GM21367 (cell line): ENCODE measurements at regions not wholly inside any gene's neighbourhood (a gene's known extent, or its start where the extent isn't known, plus 50 kb on each side); places are given as distances from the start of the nearest gene placed in this dataset.
"Not testable (repeated sequence)": the region's sequence is repeated elsewhere in the genome, so short reads cannot be mapped to it uniquely, and the experiment has no call there.

ENCODE experiments used
- ATAC-seq: cut with Tn5 transposase; IDR thresholded peaks from one replicate; pipeline ENCODE4 v1.9.1; 2021; ENCODE audit not compliant: unreplicated experiment

DNA sequence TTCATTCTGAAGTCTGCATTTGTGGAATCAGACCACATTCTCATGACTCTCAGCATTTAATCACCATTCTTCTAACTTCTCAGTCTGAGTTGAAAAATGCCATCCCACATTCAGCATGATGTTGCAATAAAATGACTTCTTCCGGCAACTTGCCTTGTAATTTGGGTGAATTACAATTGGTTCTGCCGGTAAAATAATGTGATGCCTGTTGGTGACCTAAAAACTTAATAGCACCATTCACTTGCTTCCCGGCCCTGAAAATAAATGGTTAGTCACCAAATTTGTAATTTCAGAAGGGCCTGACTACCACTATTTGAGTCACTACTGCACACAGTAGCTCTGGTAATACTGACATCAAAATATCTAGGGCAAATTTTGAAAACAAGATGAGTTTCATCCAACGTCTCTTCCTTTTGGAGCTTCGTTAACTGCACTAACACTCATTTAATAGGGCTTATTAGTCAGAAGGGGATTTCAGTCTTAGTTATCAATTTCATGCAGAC lies 637.1 kb upstream of the CHAC2 start:
- no peak for ATAC-seq

DNA sequence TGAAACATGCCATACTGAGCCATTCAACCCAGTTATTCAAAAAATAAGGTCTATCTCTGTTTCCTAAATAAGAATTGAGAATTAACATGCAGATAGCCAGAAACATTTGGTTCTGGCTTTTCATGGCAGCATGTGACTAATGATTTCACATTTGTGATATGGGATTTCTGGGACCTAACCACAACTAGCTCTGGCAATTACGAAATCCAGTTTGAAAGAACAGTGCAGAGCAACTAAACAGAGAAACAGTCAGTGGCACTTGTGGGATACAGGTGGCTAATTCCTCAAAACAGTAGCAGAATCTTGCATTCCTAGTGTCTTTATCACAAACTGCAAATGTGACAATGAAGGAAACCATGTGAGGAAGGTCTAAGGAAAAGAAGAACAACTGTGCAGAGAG lies 637.8 kb upstream of the CHAC2 start:
- ATAC-seq = no peak

DNA sequence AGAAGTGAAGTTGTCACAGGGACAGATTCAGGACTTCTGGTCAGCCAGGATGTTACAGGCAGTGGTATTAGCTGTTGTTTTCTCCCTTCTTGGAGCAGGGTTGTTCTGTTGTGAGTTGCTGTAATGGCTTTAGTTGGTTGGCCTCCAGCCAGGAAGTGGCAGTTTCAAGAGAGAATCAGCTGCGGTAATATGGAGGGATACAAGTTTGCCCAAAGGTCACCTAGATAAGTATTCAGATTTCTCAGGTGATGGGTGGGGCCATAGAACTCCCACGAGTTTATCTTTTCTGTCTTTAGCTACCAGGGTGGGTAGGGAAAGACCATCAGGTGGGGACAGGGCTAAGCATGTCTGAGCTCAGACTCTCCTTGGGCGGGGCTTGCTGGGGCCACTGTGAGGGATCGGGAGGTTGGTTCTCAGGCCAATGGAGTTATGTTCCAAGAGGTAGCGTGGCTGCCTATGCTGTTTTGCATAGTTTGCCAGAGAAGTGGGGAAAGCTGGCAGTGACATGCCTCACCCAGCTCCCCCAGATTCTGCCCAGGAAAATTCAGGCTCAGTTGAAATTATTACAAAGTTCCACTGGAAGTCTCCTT lies 640.4 kb upstream of the CHAC2 start:
- no peak for ATAC-seq

DNA sequence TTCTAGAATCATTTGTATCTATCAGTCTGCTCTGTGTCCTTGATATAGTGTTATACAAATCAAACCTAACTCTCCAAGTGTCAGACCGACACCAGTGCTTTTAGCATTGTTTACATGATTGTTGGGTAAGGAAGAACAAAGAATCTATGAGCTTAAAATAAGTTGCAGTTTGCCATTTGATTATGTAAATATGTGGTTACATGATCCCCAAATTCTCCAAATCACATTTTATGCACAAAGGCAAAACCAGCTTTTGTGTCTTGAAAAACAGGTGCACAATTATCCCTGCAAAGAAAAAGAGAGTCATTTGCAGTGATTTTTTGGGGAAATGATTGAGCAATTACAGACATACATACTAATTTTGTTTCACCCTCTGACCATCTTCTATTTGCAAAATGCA lies 652.6 kb upstream of the CHAC2 start:
- no peak for ATAC-seq

DNA sequence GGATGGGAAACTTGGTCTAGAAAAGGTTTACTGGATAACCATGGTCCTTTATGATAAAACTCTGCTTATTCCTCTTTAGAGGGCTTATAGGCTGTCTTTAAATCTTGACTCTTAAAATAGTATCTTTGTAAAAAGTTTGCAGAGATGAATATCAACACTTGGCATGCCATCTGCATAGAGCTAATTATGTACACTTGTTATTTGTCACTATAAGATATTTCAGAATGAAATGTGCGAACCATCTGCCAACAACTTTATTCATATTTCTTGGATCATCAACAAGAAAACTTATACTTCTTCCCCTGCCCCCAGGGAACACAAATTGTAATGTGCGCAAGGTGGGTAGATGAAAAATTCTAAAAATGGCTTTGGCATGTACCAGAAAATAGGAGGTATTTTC lies 653.0 kb upstream of the CHAC2 start:
- ATAC-seq = no peak

DNA sequence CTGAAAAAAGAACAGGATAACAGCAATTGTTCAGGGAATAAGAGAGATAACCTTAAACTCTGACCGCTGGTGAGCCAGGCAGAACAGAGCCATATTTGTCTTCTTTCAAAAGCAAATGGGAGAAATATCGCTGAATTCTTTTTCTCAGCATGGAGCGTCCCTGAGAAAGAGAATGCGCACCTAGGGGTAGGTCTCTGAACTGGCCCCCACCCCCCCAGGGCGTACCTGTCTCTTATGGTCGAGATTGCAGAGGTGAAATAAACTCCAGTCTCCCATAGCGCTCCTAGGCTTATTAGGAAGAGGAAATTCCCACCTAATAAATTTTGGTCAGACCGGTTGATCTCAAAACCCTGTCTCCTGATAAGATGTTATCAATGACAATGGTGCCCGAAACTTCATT lies 655.2 kb upstream of the CHAC2 start:
- not testable (repeated sequence) for ATAC-seq

DNA sequence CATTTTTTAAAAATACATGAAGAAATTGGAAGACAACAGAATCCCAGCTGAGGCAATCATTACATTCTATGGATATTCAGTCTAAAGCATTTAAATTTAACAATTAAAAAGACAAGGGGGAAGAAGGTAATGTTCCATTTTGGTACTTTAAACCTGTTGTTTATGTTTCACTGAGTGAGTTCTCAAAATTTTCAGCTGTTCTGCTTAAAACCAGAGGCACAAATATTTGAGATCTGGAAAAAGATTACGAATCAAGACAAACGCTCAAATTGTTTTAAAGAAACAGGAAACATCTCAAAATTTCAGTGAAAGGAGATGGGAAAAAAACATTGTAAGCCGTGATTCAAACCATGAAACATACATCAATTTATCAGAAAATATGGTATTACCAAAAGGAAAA lies 656.2 kb upstream of the CHAC2 start:
- no peak for ATAC-seq

DNA sequence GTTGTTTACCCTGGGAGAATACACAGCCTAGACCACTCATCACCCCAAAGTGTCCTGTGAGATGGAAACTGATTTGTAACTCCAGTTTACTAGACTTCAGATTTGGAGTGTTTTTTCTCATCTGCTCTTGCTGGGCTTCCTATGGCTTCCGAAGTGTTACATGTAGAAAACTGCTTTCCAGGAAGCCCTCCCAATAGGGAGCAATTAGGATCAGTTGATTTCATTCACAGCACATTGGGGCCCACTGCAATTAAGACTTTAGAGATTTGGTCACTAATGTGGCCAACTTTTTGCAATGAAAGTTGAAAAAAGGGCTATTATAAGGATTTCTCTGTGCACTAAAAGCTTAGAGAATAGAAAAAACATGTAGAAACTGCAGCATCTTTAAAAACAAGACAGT lies 656.6 kb upstream of the CHAC2 start:
- ATAC-seq = no peak

DNA sequence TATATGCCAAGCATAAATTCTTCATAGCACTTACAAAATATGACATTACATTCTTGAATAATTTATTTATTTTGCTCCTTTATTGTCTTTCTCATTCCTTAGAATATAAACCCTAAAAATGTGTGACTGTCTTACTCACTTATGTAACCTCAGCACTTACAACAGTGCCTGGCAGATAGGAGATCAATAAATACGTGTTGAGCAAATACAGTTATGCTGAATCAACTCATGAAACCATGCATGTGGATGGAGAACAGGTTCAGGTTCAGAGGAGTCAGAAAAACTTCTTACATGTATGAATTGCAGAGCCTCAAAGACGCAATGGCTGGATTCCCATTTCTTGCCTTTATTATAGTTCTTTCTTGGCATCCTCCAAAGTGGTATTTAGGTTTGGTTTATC lies 659.4 kb upstream of the CHAC2 start:
- no peak for ATAC-seq

DNA sequence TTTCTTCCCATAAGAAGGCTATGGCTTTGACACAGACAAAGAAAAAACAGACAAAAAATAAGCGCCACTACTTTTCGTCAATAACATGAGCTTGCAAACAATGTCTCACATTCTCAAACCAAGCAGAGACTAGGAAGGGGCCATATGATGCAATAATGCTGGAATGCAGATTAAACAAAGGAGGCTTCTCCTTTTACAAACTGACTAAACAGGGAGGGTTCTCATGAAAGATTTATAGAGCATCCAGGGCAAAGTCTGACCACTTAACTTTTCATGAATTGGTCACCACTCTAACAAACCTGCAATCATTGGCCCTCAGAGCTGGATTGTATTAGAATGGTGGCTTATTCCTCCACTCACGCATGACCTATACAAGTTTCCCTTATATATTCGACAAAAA lies 663.3 kb upstream of the CHAC2 start:
- no peak for ATAC-seq

DNA sequence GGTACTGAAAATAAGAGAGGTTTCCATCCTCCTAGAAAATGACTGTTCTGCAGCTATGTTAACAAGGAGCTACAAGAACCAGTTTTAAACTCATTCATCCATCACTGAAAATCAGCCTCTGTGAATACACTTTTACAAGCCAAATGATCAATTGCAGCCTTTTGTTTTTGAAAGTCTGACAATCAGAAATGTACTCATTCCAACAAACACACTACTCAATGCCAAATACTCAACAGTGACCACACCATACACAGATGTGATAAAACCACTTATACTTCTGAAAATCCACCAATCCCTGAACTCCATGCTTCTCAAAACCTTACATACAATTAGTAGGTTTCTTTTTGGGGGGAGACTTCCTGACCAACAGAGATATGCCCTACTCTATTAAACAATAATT lies 663.9 kb upstream of the CHAC2 start:
- ATAC-seq = no peak

DNA sequence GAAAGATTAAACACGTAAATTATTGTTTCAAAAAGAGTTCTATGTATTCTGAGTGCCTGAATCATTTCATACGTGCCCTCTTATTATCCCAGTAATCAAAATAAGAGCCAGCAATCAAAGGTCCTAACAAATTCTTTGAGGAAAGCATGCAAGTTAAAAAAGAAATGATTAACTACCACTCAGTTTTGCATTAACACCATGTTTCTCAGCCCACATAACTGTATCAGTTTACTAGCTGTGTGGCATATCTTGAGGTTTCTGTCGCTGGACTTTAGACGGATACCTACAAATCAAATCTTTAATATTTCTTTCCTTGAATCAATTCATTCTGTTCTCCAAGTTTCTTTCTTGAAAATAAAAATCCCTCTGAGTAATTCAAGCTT lies 668.9 kb upstream of the CHAC2 start:
- no peak for ATAC-seq

DNA sequence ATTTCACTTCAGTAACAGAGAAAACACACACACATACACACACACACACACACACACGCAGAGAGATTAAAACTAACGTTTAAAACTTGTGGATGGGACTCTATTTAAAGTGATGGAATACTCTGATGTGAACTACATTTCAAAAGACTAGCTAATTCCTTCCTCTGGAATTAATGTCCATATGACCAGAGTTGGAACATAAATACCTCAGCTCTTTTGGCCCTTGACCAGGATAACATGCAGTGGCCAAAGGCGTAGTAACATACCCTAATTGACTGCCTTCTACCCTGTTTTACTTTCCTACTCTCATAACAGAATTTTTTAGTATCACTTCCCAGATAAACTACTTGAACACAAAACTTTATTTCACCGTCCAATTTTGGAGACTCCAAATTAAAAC lies 671.3 kb upstream of the CHAC2 start:
- no peak for ATAC-seq

DNA sequence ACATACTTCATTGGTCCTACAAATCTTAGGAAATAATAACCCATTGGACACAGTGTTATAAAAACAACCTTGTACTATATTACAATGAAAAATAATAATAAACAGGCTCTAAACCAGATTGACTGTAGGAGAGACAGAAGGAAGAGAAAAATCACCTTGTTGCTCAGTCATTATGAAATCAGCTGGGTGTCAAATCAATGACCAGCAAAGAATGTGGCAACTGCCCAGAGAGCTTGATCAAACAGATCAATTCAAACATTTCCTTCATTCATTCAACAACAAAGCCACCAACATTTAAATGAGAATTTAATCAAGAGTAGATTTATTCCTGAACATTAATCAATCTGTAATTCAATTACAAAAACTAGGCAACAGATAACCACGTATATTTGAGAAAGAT lies 671.9 kb upstream of the CHAC2 start:
- no peak for ATAC-seq

DNA sequence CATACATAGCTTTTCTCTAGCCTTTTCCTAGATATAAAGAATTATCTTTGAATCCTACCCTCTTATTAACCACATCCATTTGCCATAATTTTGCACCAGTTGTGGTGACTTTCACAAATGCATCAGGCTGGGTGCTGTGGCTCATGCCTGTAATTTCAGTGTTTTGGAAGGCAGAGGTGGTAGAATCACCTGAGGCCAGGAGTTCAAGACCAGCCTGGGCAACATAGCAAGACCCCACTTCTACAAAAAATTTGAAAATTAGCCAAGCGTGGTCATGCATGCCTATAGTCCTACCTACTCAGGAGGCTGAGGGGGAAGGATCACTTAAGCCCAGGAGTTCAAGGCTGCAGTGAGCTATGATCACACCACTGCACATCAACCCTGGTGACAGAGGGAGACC lies 672.4 kb upstream of the CHAC2 start:
- no peak for ATAC-seq

DNA sequence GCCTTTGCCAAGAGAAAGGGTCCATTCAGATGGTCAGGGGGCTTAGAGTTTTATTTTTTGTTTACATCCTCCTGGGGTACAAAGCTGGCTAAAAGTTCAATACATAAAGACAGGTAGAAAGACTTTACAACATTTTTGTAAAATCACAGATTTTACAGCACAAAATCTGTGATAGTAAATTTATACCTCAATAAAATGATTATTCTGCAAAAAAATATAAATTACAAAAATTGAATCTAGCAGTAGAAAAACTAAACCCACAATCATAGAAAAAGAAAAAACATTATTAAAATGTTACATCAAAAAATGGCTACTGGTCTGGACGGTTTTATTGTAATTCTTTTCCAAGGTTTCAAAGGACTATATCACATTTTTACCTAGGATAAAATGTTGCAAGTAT lies 674.2 kb upstream of the CHAC2 start:
- no peak for ATAC-seq

DNA sequence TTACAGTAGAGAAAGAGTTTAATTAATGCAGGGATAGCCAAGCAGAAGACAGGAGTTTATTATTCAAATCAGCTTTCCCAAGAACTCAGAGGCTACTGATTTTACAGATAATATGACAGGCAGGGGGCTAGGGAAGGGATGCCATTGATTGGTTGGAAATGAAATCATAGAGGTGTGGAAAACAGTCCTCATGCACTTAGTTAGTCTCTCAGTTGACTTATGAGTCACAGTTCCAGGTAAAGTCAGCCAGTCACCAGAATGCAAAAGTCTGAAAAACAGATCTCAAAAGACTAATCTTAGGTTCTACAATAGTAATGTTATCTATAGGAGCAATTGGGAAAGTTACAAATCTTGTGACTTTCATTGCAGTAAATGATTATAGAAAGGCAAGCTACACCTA lies 676.4 kb upstream of the CHAC2 start:
- no peak for ATAC-seq

DNA sequence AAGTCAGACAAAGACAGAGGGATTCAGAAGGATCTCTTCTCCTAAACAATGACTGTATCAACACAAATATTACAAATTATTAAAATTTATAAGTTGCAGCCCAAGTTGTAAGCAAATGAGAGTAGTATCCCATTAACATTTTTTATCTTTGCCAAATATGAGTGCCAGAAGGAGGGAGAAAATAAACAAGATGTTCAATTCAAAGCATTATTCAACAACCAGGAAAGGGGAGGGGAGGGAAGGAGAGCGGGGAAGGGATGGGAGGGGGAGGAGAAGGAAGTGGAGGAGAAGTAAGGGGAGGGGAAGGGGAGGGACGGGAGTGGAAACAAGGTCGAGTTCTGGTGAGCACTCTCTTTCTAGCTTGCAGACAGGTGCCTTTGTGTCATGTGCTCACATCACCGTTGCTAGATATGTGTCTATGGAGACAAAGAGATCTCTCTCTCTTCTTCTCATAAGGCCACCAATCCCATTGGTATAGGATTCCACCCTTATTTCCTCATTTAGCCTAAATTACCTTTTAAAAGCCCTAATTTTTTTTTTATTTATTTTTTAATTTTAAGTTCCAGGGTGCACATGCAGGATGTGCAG lies 679.6 kb upstream of the CHAC2 start:
- no peak for ATAC-seq

DNA sequence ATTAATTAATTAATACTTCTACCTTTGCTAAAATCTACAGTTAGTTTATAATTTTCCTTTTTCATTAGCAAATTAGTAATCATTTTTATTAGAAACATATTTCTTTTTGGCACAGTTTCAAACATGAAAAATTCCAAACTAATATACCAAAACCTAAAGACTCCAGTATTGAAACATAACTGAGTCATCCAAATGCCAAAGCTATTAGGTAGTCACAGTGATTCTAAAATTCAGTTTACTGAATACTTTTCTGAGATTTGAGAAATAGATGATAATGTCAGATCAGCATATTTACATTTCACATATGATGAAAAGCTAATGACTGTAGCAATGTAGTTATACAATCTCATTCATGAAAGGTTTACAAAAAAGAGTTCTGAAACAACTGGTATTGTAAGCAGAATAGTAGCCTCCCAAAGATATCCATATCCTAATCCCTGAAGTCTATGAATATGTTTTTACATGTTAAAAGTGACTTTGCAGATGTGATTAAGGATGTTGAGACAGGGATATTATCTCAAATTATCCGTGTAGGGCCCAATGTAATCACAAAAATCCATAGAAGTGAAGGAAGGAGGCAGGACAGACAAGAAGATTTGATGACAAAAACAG lies 680.2 kb upstream of the CHAC2 start:
- no peak for ATAC-seq

DNA sequence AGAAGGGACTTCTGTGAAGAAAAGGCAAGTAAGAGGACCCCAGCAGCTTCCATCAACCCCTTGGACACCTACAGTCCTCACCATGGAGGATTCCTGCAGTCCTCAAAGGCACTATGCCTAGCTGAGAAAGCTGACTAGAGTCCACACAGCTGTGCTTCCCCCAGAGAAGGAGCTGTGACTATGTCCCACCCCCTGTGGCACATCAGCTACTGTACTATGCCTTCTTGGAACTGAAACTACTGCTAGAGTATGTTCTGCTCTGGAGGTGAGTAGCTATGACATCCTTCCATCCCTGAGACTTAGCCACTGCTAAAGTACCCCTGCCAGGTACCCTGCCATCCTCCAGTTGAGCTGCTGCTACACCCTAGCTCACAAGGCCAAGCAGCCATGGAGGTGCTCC lies 690.2 kb upstream of the CHAC2 start:
- no peak for ATAC-seq

DNA sequence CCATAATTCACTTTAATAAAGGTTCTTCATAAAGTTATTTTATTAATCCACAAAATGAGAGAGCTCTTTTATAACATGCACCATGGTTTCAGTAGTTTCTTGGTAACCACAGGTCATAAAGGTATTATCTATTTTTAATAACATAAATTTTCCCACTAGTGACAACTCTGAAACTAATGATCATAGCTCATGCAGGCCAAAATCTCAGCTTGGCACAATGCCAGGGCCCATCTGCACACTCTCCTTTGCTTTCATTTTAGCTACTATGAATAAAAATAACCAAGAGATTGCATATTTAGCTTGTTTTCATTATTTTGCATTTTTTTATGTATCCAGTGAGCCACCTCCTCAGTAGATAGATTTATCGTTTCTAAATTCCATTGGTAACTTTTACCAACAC lies 691.8 kb upstream of the CHAC2 start:
- no peak for ATAC-seq

DNA sequence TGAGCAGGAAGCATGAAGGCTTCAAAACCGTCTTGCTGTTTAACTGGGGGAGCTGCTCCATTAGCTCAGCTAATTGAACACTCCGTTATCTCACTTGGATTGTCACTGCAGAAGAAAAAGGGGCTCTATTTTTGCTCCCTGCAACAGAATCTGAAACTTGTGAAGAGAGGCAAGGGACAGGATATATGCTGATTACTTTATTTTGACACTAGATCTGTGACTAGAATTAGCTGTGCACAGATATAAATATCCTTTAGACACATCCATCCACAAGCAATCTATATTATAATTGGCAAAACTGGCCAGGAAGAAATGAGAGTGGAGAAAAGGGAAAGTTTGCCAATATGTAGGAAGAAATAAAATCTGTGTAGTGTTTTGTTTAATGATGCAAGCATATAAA lies 700.1 kb upstream of the CHAC2 start:
- no peak for ATAC-seq

DNA sequence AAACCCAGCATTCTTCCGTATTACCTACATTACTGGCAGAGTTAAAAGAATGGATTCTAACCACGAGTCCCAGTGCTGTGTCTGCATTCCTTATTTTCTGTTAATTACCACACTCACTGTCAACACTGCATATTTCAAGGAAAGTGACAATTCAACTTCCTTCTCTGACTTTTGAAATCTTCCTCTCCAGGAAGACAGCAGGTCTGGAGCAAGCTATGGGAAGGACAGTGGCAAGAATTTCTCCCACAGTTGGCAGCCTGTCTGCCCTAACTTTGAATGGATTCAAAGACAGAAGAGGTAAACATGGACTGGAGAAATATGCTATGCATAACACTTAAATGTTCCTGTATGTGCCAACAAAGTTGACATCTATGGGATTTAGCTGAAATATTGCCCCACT lies 700.5 kb upstream of the CHAC2 start:
- ATAC-seq = no peak
